CD4-positive, CD25-positive, alpha-beta regulatory T cell (primary cell): ENCODE measurements at regions not wholly inside any gene's neighbourhood (a gene's known extent, or its start where the extent isn't known, plus 50 kb on each side); places are given as distances from the start of the nearest gene placed in this dataset.
A peak's percentile ranks its signal among the peaks of the same experiment; 100 is the strongest.

Experiments used
- ATAC-seq, 2 donors: fragments of 150-1000 bp; cut with Tn5 transposase; one replicate each; pipeline ENCODE4 v1.10.0; 2021; ENCODE audit warnings: low read depth in 2 of 2, moderate number of reproducible peaks in 2 of 2, moderate library complexity in 1 of 2
- DNase-seq, 3 donors: peaks; one replicate each; pipeline versions ENCODE4 v3.0.0 to v3.0.0-alpha.2; 2012 to 2022; ENCODE audit warnings: mixed read lengths in 1 of 3
- H3K27ac ChIP-seq: one replicate; pipeline ENCODE4 v1.7.0; 2013; ENCODE audit warnings: mild to moderate bottlenecking, low read length; ENCODE audit not compliant: insufficient read depth, poor library complexity, severe bottlenecking
- H3K27me3 ChIP-seq: one replicate; pipeline ENCODE4 v1.7.0; 2013; ENCODE audit warnings: low read length; ENCODE audit not compliant: control insufficient read depth, insufficient read depth
- H3K36me3 ChIP-seq: one replicate; pipeline ENCODE4 v1.7.0; 2013; ENCODE audit warnings: mild to moderate bottlenecking, low read length, moderate library complexity; ENCODE audit not compliant: control insufficient read depth, insufficient read depth
- H3K4me1 ChIP-seq: 2 replicates; pipeline ENCODE4 v1.7.0; 2013; ENCODE audit warnings: mild to moderate bottlenecking, low read length; ENCODE audit not compliant: insufficient read depth, control insufficient read depth, poor library complexity, severe bottlenecking
- H3K4me3 ChIP-seq: one replicate; pipeline ENCODE4 v1.7.0; 2013; ENCODE audit warnings: low read depth, mild to moderate bottlenecking, low read length, moderate library complexity
- H3K9me3 ChIP-seq, 2 experiments: 1 replicate in 1 of 2; 2 replicates in 1 of 2; pipeline ENCODE4 v1.7.0; 2013; ENCODE audit warnings: low read length in 2 of 2, mild to moderate bottlenecking in 1 of 2, moderate library complexity in 1 of 2; ENCODE audit not compliant: control insufficient read depth in 2 of 2
- H3K27ac Mint-ChIP-seq, 3 donors: one replicate each; pipeline ENCODE4 v1.8.0; 2020 to 2022; ENCODE audit warnings: mild to moderate bottlenecking in 3 of 3, mixed read lengths in 3 of 3, moderate library complexity in 2 of 3
- H3K27me3 Mint-ChIP-seq: one replicate; pipeline ENCODE4 v1.8.0; 2022; ENCODE audit warnings: mild to moderate bottlenecking, mixed read lengths
- H3K36me3 Mint-ChIP-seq: one replicate; pipeline ENCODE4 v1.8.0; 2020; ENCODE audit warnings: mixed read lengths
- H3K4me1 Mint-ChIP-seq, 4 donors: one replicate each; pipeline ENCODE4 v1.8.0; 2020 to 2022; ENCODE audit warnings: mixed read lengths in 4 of 4, mild to moderate bottlenecking in 1 of 4
- H3K4me3 Mint-ChIP-seq, 4 donors: one replicate each; pipeline ENCODE4 v1.8.0; 2020 to 2022; ENCODE audit warnings: mild to moderate bottlenecking in 4 of 4, mixed read lengths in 4 of 4, moderate library complexity in 3 of 4
- H3K9me3 Mint-ChIP-seq, 7 donors: one replicate each; pipeline ENCODE4 v1.8.0; 2020 to 2022; ENCODE audit warnings: mixed read lengths in 7 of 7, mild to moderate bottlenecking in 3 of 7, moderate library complexity in 2 of 7

- Histone ChIP-seq H3K4me1 (no peaks in the 10 kb centered on the region), H3K27me3 (no peaks in the 10 kb centered on the region), H3K9me3 (no peaks in the 10 kb centered on the region), H3K36me3 (no peaks in the 10 kb centered on the region), H3K27ac (no peak overlapping the region), H3K4me3 (no peak overlapping the region)
- Mint-ChIP-seq H3K27me3 (no peaks in the 10 kb centered on the region), H3K27ac (no peak overlapping the region), H3K36me3 (no peaks in the 10 kb centered on the region), H3K9me3 (peaks cover 0 to 2% (median 0%) of the 10 kb centered on the region in 7 donors), H3K4me1 (no peaks in the 10 kb centered on the region), H3K4me3 (no peak overlapping the region)
- DNase-seq = no peak
- ATAC-seq = no peak
Observed at GRCh38 chr2:225894236-225894980, 494.9 kb downstream of the NYAP2 start.

DNA sequence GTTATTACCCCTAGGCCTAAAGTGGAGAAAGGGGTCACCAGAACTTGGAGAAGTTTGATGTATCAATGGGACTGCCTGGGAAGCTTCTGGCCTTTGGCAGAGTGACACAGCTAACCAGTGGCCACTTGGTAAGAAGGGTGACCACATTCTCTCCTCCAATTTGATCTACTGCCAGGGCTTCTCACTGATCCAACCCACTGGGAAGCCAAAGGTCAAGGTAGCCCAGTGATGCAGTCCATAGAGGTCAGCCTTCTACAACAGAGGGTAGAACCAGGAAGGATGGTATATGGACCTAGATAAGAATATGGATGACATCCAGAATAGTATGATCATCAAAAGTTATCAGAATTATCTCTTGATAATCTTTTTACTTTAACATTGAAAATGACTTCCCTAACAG lies 493.6 kb downstream of the NYAP2 start:
- Mint-ChIP-seq H3K36me3 (no peaks in the 10 kb centered on the region), H3K4me3 (no peak overlapping the region), H3K27ac (no peak overlapping the region), H3K4me1 (no peaks in the 10 kb centered on the region), H3K9me3 (no peaks in the 10 kb centered on the region), H3K27me3 (no peaks in the 10 kb centered on the region)
- no peak for ATAC-seq
- H3K4me1 ChIP-seq = no peaks in the 10 kb centered on the region
- no peak for DNase-seq
- no peaks in the 10 kb centered on the region for H3K27me3 ChIP-seq
- H3K4me3 ChIP-seq = no peak overlapping the region
- no peaks in the 10 kb centered on the region for H3K36me3 ChIP-seq
- H3K27ac ChIP-seq = no peak overlapping the region
- no peaks in the 10 kb centered on the region for H3K9me3 ChIP-seq

GRCh38 chr2:225891771-225892170 lies 492.3 kb downstream of the NYAP2 start:
- H3K4me3 ChIP-seq = no peak overlapping the region
- ATAC-seq = no peak
- DNase-seq = no peak
- Mint-ChIP-seq H3K4me1 (no peaks in the 10 kb centered on the region), H3K4me3 (no peak overlapping the region), H3K27ac (no peak overlapping the region), H3K27me3 (no peaks in the 10 kb centered on the region), H3K36me3 (no peaks in the 10 kb centered on the region), H3K9me3 (no peaks in the 10 kb centered on the region)
- H3K36me3 ChIP-seq = no peaks in the 10 kb centered on the region
- no peaks in the 10 kb centered on the region for H3K9me3 ChIP-seq
- no peaks in the 10 kb centered on the region for H3K4me1 ChIP-seq
- H3K27ac ChIP-seq = no peak overlapping the region
- H3K27me3 ChIP-seq = no peaks in the 10 kb centered on the region

DNA sequence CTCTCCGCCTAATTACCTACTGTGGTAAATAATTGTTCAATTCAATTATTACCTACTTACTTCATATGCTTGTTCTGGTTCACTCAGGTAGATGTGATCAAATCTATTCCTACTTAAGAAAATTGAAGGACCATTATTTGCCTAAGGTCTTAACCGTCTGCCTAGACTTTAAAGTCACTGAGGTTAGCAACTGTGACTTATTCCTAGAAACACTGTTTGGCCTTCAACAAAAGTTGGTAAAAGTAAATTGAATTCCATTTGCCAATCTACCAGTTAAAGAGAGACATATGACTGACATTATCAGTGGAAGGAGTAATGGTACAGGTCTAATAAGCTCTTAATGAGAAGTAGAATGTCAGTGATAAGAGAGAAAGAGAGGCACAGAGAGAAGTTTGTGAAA lies 491.5 kb downstream of the NYAP2 start:
- Mint-ChIP-seq H3K27ac (no peak overlapping the region), H3K27me3 (no peaks in the 10 kb centered on the region), H3K4me3 (no peak overlapping the region), H3K36me3 (no peaks in the 10 kb centered on the region), H3K4me1 (no peaks in the 10 kb centered on the region), H3K9me3 (no peaks in the 10 kb centered on the region)
- Histone ChIP-seq H3K4me1 (no peaks in the 10 kb centered on the region), H3K27me3 (no peaks in the 10 kb centered on the region), H3K9me3 (no peaks in the 10 kb centered on the region), H3K27ac (no peak overlapping the region), H3K36me3 (no peaks in the 10 kb centered on the region), H3K4me3 (no peak overlapping the region)
- ATAC-seq = no peak
- no peak for DNase-seq

GRCh38 chr2:225889452-225889851 lies 489.9 kb downstream of the NYAP2 start:
- no peaks in the 10 kb centered on the region for H3K9me3 Mint-ChIP-seq
- no peaks in the 10 kb centered on the region for H3K27me3 Mint-ChIP-seq
- H3K36me3 Mint-ChIP-seq = no peaks in the 10 kb centered on the region
- Histone ChIP-seq H3K9me3 (no peaks in the 10 kb centered on the region), H3K36me3 (no peaks in the 10 kb centered on the region), H3K27me3 (no peaks in the 10 kb centered on the region), H3K4me3 (no peak overlapping the region), H3K27ac (no peak overlapping the region), H3K4me1 (no peaks in the 10 kb centered on the region)
- no peak overlapping the region for H3K4me3 Mint-ChIP-seq
- DNase-seq (peak in 1 of 3 donors; percentile 10), ATAC-seq (no peak)
- H3K27ac Mint-ChIP-seq = no peak overlapping the region
- no peaks in the 10 kb centered on the region for H3K4me1 Mint-ChIP-seq

DNA sequence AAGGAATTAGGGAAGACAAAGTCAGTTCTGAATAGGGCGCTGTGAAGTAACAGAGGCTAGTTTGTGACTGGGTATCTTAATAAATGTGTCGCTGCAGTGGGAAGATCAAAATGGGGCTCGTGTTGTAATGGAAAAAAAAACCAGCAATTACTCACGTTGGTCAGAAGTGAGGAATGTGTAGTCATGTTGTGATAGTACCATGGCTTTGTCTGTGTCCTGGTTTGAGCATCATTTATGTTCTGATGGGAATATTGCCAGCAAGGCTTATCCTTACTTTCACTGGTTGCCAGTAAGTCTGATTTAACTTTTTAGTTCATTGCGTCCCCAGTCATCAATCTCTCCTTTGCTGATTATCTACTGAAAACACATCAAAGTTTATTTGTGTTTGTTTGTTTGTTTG lies 467.6 kb downstream of the NYAP2 start:
- no peaks in the 10 kb centered on the region for H3K4me1 ChIP-seq
- H3K36me3 ChIP-seq = no peaks in the 10 kb centered on the region
- Mint-ChIP-seq H3K4me1 (no peaks in the 10 kb centered on the region), H3K27me3 (no peaks in the 10 kb centered on the region), H3K9me3 (peaks cover 0 to 2% (median 0%) of the 10 kb centered on the region in 7 donors), H3K27ac (no peak overlapping the region), H3K36me3 (no peaks in the 10 kb centered on the region), H3K4me3 (no peak overlapping the region)
- DNase-seq = no peak
- H3K27me3 ChIP-seq = no peaks in the 10 kb centered on the region
- no peak for ATAC-seq
- no peak overlapping the region for H3K4me3 ChIP-seq
- H3K9me3 ChIP-seq = no peaks in the 10 kb centered on the region
- no peak overlapping the region for H3K27ac ChIP-seq

- no peaks in the 10 kb centered on the region for H3K4me1 Mint-ChIP-seq
- no peak overlapping the region for H3K27ac Mint-ChIP-seq
- ATAC-seq = no peak
- H3K9me3 Mint-ChIP-seq = peaks cover 0 to 2% (median 0%) of the 10 kb centered on the region in 7 donors
- H3K4me3 ChIP-seq = no peak overlapping the region
- no peaks in the 10 kb centered on the region for H3K9me3 ChIP-seq
- DNase-seq = no peak
- H3K36me3 ChIP-seq = no peaks in the 10 kb centered on the region
- no peaks in the 10 kb centered on the region for H3K27me3 ChIP-seq
- no peaks in the 10 kb centered on the region for H3K27me3 Mint-ChIP-seq
- no peak overlapping the region for H3K27ac ChIP-seq
- H3K36me3 Mint-ChIP-seq = no peaks in the 10 kb centered on the region
- H3K4me3 Mint-ChIP-seq = no peak overlapping the region
- H3K4me1 ChIP-seq = no peaks in the 10 kb centered on the region
Observed at GRCh38 chr2:225865468-225865867, 466.0 kb downstream of the NYAP2 start.

- no peaks in the 10 kb centered on the region for H3K27me3 ChIP-seq
- no peak overlapping the region for H3K27ac Mint-ChIP-seq
- ATAC-seq = no peak
- H3K9me3 ChIP-seq = no peaks in the 10 kb centered on the region
- no peaks in the 10 kb centered on the region for H3K4me1 Mint-ChIP-seq
- H3K9me3 Mint-ChIP-seq = peaks cover 0 to 4% (median 0%) of the 10 kb centered on the region in 7 donors
- H3K36me3 ChIP-seq = no peaks in the 10 kb centered on the region
- H3K4me3 Mint-ChIP-seq = no peak overlapping the region
- no peaks in the 10 kb centered on the region for H3K27me3 Mint-ChIP-seq
- H3K27ac ChIP-seq = no peak overlapping the region
- H3K4me3 ChIP-seq = no peak overlapping the region
- H3K4me1 ChIP-seq = no peaks in the 10 kb centered on the region
- no peak for DNase-seq
- H3K36me3 Mint-ChIP-seq = no peaks in the 10 kb centered on the region
Observed at GRCh38 chr2:225864394-225864793, 464.9 kb downstream of the NYAP2 start.
